CD4-positive, alpha-beta T cell treated with Interleukin-4 for 1 hour (primary cell): ENCODE measurements at regions not wholly inside any gene's neighbourhood (a gene's known extent, or its start where the extent isn't known, plus 50 kb on each side); places are given as distances from the start of the nearest gene placed in this dataset.

Experiments used
- DNase-seq, 2 donors: peaks; one replicate each; pipeline ENCODE4 v3.0.0-alpha.2; 2020 to 2022

GRCh38 chr5:4921929-4922328, 218.2 kb upstream of the ADAMTS16 start:
- no peak for DNase-seq

DNA sequence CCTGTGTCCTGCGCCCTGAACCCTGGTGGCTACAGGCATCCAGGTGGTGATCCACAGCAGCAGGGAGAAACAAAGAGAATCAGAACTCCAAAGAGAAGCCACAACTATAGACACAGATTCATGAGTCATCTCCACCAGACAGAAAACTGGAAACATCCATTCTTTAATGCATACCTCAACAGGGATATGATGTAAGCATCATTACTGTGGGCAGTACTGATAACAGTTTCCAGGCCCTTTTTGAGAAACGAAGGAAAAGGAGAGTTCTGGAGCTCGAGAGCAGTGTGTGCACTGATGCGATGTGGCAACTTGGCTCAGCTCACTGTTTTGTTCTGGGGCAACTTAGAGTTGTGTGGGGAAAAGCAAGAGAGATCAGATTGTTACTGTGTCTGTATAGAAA, 215.6 kb upstream of the ADAMTS16 start:
- no peak for DNase-seq

DNA sequence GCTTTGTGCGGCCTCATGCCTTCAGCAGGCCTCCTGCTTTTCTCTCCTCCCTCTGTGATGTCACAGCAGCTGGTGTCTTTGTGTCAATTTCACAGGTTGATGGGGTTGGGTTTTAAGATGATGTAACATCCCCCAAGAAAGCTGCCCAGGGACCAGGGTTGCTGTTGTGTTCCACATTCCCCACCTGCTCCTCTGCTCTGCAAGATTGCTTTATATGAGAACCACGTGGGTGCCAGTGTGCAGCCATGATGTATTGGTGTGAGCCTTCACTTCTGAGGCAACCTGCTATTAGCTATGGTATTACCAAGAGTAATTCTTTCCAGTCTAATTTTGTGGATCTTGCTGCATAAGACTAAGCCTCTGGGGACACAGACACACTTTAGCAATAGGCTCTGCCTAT, 213.0 kb upstream of the ADAMTS16 start:
- DNase-seq, result no peak

- DNase-seq, result no peak
Measured at GRCh38 chr5:4928409-4928808, 211.7 kb upstream of the ADAMTS16 start.

- no peak for DNase-seq
Measured at GRCh38 chr5:4929092-4929655, 211.0 kb upstream of the ADAMTS16 start.

GRCh38 chr5:4939042-4939781, 200.9 kb upstream of the ADAMTS16 start:
- DNase-seq, result no peak

DNA sequence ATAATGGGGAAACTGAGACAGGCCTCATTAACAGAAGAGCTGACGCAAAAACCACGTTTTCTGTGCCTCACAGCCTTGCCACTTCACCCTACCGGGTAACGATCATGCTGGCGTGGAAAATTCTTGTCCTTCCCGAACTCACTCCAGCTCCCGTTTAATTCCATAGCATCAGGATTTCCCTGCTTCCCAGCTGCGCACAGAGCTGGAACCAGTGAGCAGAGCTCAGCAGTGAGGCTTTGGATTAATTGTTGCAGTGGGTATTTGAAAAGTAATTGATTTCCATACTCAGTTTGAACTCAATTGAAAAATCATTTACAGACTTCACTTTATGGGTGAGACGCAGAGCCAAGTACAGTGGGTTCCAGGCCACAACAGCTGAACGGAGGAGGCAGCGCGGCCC, 199.0 kb upstream of the ADAMTS16 start:
- DNase-seq, result no peak

- DNase-seq, result no peak
Measured at GRCh38 chr5:4941957-4942830, 197.9 kb upstream of the ADAMTS16 start.

- no peak for DNase-seq
Measured at GRCh38 chr5:4942831-4943178, 197.3 kb upstream of the ADAMTS16 start.

- DNase-seq, result no peak
Measured at GRCh38 chr5:4945296-4945695, 194.8 kb upstream of the ADAMTS16 start.

GRCh38 chr5:4947106-4947505, 193.0 kb upstream of the ADAMTS16 start:
- no peak for DNase-seq

DNA sequence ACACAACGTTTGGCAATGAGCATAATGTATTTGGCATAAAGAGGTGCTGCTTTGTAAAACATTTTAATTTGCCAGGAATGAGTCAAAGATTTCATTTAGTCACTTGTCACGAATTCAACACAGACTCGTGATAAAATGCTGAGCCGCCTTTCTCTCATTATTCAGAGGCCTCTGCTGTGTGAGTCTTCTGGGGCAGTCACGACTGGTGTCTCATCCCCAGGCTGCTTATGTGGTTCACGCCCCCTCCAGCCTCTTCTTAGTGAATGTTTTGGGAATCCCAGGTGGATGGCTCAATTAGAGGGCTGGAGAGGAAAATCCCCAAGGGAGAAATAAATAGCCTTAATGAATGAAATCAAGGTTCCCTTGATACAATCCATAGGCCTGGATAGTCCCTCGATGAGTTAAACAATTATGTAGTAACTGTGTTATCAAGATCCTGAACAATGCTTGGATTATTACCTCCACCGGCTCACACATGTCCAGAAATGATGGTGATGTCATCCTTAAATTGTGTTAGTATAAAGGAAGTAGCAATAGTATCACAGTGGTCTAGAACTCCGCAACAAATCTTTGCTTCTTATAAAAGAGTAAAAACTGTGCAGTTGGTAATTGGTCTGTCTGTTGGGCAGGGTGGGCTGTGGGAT, 192.1 kb upstream of the ADAMTS16 start:
- no peak for DNase-seq

DNA sequence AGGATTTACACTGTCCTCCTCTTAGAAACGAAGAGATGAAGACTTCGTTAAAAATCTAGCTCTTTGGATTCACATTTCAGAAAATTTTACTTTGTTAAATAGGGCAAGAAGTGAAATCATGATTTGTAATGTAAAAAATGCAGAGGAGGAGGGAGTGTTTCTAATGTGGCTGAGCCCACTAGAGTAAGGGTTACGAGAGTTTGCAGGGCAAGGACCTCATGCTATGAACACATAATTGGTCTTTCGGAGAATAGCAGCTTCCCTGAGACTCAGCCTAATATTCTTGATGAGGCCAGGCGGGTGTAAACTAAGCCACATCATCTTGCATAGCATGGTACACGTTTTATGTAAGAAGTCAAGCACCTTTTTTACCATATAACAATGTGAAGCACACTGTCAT, 191.0 kb upstream of the ADAMTS16 start:
- no peak for DNase-seq

DNA sequence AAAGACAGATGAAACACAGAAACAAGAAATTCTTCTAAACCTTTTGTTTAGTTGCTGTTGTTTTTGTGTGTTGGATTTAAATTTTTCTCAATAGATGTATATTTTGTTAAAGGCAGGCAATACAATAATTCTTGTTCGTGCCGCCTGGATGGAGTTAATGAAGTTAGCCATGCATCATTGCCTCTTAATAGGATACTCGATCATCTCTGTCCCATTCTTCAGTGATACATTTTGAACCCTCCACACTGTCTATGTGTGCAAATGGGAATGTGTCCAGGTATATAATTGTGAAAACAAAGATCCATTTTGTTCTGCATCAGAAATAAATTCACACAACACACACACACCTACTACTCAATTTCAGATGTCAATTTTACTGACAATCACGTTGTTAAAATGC, 186.6 kb upstream of the ADAMTS16 start:
- DNase-seq, result no peak

GRCh38 chr5:4954048-4954447, 186.1 kb upstream of the ADAMTS16 start:
- no peak for DNase-seq

DNA sequence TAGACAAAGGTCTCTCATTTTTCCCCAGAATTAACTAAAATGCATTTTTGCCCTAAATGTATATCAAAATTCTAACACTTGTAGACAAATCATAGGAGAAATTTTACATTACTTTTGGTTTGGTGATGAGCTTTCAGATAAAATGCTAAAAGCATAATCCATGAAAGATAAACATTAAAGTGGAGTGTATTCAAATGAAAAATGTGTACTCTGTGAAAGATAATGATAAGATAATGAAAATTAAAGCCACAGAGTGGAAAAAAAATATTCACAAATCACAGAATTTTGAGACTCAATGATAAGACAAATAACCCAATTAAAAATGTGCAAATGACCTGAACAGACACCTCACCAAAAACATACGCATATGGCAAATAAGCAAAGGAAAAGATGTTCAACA, 176.9 kb upstream of the ADAMTS16 start:
- DNase-seq, result no peak

GRCh38 chr5:4969351-4969750, 170.8 kb upstream of the ADAMTS16 start:
- DNase-seq, result no peak

DNA sequence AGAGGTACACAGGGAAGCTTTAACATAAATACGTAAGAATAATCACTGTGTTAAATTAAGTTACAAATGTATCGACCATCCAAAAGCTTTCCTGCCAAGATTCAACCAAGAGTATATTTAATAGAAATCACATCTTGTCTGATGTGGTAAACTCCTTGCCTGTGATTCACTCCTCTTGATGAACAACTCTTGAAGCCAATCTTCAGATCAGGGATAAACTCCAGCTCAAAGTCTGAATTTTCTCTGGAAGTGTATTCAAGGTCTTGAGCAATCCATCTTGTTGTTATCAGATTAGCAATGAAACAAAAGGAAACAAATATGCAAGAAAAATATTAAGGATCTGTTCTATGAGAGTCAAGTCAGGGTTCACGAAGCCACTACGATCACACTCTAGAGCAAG, 170.0 kb upstream of the ADAMTS16 start:
- DNase-seq, result no peak

GRCh38 chr5:4976902-4977301, 163.2 kb upstream of the ADAMTS16 start:
- no peak for DNase-seq

DNA sequence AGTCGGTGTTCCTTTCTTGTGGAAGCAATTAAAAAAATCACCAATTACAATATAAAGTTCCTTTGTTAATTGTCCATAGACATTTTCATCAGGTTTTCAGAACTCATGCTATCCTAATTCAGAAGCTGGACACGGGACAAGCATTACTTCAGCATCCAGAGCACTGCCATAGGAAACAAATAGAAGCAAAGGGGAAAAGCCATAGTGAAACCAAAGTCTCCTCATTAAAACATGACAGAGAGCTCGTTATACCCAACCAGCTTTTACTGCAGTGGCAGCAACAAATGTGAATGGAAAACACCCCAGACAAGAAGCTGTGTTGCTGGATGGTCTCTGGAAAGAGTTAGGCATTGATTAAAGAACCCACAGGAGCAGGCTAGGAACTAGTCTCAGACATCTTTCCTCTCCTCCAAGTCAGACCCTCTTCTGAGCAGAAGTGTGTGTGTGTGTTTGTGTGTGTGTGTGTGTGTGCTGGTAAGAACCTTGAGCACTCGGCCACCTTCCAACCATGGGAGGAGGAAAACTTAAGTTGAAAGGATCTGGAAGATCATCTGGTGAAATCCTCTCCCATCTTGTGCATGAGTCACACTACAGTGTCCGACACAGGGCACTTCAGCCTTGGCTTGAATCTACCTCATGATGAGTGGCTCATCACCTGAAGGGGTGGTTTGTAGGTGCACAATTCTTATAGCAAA, 162.6 kb upstream of the ADAMTS16 start:
- no peak for DNase-seq

DNA sequence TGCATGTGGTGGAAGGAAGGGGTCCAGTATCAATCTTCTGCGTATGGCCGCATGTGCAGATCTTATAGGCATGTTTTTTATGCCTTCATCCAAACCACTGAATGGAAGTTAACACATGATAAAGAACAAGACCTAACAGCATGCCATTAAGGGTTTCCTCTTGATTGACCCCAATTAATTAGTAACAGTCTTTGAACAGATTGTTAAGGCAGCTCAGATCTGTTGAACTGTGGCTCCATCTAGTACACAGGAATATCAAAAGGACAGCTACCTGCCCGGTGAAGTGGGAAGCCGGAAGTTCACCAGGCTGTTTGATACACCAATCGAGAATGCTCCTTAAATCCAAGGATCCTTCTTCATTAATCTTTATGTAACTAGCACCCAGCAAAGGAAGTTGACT, 159.9 kb upstream of the ADAMTS16 start:
- DNase-seq, result no peak

GRCh38 chr5:4981608-4982007, 158.5 kb upstream of the ADAMTS16 start:
- no peak for DNase-seq

- DNase-seq, result no peak
Measured at GRCh38 chr5:4983701-4984100, 156.4 kb upstream of the ADAMTS16 start.
